ENCODE measurements at regions not wholly inside any gene's neighbourhood (a gene's known extent, or its start where the extent isn't known, plus 50 kb on each side); places are given as distances from the start of the nearest gene placed in this dataset.

DNA sequence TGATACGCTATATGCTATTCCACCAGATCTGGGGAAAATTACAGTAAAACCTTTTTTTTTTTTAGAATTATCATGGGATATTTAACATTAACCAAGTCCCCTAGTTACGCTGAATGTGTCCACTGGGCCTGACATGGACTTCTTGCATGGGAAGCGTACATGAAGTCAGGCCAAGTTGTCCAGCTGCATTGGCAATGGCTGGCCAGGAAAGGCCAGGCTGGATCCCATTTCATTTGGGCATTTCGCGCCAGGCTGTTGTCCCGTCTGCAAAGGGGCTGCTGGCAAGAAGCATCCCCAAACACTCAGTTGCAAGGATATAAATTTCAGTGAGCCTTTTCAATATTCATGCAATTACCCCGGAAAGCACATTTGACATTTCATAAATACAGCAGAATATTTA, 933.3 kb downstream of the GRID1 start:
- Histone ChIP-seq H3K27me3 (ENCODE audit: control insufficient read depth in 2 of 2, insufficient read depth in 2 of 2, low read length in 2 of 2) (no peaks in the 10 kb centered on the region), H3K9me3 (replicated peaks; ENCODE audit: control insufficient read depth, insufficient read depth, low read depth, low read length) (no peaks in the 10 kb centered on the region), H3K27ac (ENCODE audit: extremely low read depth, low read depth, low read length) (no peak overlapping the region), H3K4me3 (no peak overlapping the region), H2AFZ (ENCODE audit: low read depth, low read length) (no peak overlapping the region), H3K79me2 (ENCODE audit: control insufficient read depth, insufficient read depth, low read length) (no peaks in the 10 kb centered on the region), H4K20me1 (replicated peaks; ENCODE audit: control insufficient read depth, insufficient read depth, low read length) (no peaks in the 10 kb centered on the region), H3K4me2 (ENCODE audit: insufficient read depth, low read length) (no peak overlapping the region), H3K36me3 (ENCODE audit: control insufficient read depth, insufficient read depth, low read length) (no peaks in the 10 kb centered on the region), H3K4me1 (replicated peaks in 1 of 2; ENCODE audit: control insufficient read depth in 2 of 2, insufficient read depth in 2 of 2, low read length in 2 of 2) (no peaks in the 10 kb centered on the region), H3K9ac (ENCODE audit: insufficient read depth in 1 of 2, low read depth in 2 of 2, low read length in 2 of 2) (no peak overlapping the region), H3K9me1 (ENCODE audit: control insufficient read depth, insufficient read depth, low read length) (no peaks in the 10 kb centered on the region)
- FAIRE-seq (no peak), DNase-seq (ENCODE audit: extremely low read depth in 1 of 4, low spot score in 3 of 4) (no peak), ATAC-seq (no peak)
- intact Hi-C loops (cut with micrococcal nuclease) = no loop called here
- POLR2A ChIA-PET = no interaction called here
- in situ Hi-C loops (cut with MboI) = no loop called here
- BruUV-seq (replicated peaks) = no TSS peak
- TF ChIP-seq MTF1 (CRISPR knock-in tag; IDR thresholded peaks at IDR 0.05; ENCODE audit: borderline replicate concordance) = no peak
- TF ChIP-seq NCOA4 (IDR thresholded peaks at IDR 0.05; ENCODE audit: partially characterized antibody) = no peak
- no peak for TF ChIP-seq ZNF347 (CRISPR knock-in tag; IDR thresholded peaks at IDR 0.05; ENCODE audit: low read depth)
- no peak for TF ChIP-seq SAP30 (IDR thresholded peaks at IDR 0.05; ENCODE audit: borderline replicate concordance, insufficient read depth, low read depth, low read length, poor library complexity, severe bottlenecking)
- TF ChIP-seq, protein P1, sequence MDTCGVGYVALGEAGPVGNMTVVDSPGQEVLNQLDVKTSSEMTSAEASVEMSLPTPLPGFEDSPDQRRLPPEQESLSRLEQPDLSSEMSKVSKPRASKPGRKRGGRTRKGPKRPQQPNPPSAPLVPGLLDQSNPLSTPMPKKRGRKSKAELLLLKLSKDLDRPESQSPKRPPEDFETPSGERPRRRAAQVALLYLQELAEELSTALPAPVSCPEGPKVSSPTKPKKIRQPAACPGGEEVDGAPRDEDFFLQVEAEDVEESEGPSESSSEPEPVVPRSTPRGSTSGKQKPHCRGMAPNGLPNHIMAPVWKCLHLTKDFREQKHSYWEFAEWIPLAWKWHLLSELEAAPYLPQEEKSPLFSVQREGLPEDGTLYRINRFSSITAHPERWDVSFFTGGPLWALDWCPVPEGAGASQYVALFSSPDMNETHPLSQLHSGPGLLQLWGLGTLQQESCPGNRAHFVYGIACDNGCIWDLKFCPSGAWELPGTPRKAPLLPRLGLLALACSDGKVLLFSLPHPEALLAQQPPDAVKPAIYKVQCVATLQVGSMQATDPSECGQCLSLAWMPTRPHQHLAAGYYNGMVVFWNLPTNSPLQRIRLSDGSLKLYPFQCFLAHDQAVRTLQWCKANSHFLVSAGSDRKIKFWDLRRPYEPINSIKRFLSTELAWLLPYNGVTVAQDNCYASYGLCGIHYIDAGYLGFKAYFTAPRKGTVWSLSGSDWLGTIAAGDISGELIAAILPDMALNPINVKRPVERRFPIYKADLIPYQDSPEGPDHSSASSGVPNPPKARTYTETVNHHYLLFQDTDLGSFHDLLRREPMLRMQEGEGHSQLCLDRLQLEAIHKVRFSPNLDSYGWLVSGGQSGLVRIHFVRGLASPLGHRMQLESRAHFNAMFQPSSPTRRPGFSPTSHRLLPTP (IDR thresholded peaks at IDR 0.05; ENCODE audit: borderline replicate concordance, extremely low read depth, insufficient read length) = no peak
- TF ChIP-seq IFI16 (CRISPR knock-in tag; IDR thresholded peaks at IDR 0.05) = no peak
- no peak for TF ChIP-seq ZNF780A (CRISPR knock-in tag; IDR thresholded peaks at IDR 0.05)
- WGBS (ENCODE audit: insufficient coverage, low coverage, missing lambda C conversion rate) = 0% methylated on average over 7 of the region's 7 CpGs
- CTCF ChIA-PET (ENCODE audit: low intra/inter-chr PET ratio) = no interaction called here

Data from K562 (cell line).